ENCODE measurements at regions not wholly inside any gene's neighbourhood (a gene's known extent, or its start where the extent isn't known, plus 50 kb on each side); places are given as distances from the start of the nearest gene placed in this dataset.

DNA sequence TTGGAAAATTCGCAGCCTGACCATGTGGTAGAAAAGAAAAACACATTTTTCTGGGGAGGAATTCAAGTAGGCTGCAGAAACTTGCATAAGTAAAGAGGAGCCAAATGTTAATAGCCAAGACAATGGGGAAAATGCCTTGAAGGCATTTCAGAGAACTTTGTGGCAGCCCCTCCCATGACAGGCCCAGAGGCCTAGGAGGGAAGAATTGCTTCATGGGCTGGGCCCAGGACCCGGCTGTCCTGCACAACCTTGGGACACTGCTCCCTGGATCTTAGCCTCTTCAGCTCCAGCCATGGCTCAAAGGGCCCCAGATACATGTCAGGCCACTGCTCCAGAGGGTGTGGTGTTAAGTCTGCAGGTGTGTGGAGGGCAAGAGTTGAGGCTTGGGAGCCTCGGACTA, 158.6 kb downstream of the OSTF1 start:
- TF ChIP-seq SP1 (IDR thresholded peaks at IDR 0.05) (no peak), MAX (IDR thresholded peaks at IDR 0.05) (no peak), CTCF (IDR thresholded peaks at IDR 0.05; ENCODE audit: low read depth, low read length, missing input control) (no peak), YY1 (IDR thresholded peaks at IDR 0.05) (no peak), GABPA (IDR thresholded peaks at IDR 0.05 in 1 of 2, conservative IDR thresholded peaks at IDR 0.05 in 1 of 2) (no peak), HNF4A (conservative IDR thresholded peaks at IDR 0.05) (no peak), RAD21 (IDR thresholded peaks at IDR 0.05) (no peak), FOXA1 (IDR thresholded peaks at IDR 0.05) (no peak), JUND (IDR thresholded peaks at IDR 0.05) (no peak), TAF1 (conservative IDR thresholded peaks at IDR 0.05) (no peak)
- TF ChIP-seq, protein P1, sequence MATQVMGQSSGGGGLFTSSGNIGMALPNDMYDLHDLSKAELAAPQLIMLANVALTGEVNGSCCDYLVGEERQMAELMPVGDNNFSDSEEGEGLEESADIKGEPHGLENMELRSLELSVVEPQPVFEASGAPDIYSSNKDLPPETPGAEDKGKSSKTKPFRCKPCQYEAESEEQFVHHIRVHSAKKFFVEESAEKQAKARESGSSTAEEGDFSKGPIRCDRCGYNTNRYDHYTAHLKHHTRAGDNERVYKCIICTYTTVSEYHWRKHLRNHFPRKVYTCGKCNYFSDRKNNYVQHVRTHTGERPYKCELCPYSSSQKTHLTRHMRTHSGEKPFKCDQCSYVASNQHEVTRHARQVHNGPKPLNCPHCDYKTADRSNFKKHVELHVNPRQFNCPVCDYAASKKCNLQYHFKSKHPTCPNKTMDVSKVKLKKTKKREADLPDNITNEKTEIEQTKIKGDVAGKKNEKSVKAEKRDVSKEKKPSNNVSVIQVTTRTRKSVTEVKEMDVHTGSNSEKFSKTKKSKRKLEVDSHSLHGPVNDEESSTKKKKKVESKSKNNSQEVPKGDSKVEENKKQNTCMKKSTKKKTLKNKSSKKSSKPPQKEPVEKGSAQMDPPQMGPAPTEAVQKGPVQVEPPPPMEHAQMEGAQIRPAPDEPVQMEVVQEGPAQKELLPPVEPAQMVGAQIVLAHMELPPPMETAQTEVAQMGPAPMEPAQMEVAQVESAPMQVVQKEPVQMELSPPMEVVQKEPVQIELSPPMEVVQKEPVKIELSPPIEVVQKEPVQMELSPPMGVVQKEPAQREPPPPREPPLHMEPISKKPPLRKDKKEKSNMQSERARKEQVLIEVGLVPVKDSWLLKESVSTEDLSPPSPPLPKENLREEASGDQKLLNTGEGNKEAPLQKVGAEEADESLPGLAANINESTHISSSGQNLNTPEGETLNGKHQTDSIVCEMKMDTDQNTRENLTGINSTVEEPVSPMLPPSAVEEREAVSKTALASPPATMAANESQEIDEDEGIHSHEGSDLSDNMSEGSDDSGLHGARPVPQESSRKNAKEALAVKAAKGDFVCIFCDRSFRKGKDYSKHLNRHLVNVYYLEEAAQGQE (IDR thresholded peaks at IDR 0.05) = no peak
- TF ChIP-seq, protein P2, sequence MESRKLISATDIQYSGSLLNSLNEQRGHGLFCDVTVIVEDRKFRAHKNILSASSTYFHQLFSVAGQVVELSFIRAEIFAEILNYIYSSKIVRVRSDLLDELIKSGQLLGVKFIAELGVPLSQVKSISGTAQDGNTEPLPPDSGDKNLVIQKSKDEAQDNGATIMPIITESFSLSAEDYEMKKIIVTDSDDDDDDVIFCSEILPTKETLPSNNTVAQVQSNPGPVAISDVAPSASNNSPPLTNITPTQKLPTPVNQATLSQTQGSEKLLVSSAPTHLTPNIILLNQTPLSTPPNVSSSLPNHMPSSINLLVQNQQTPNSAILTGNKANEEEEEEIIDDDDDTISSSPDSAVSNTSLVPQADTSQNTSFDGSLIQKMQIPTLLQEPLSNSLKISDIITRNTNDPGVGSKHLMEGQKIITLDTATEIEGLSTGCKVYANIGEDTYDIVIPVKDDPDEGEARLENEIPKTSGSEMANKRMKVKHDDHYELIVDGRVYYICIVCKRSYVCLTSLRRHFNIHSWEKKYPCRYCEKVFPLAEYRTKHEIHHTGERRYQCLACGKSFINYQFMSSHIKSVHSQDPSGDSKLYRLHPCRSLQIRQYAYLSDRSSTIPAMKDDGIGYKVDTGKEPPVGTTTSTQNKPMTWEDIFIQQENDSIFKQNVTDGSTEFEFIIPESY (IDR thresholded peaks at IDR 0.05) = no peak

Measured in liver (tissue), 3 donors.